Left lobe of liver (tissue), 2 donors: ENCODE measurements at regions not wholly inside any gene's neighbourhood (a gene's known extent, or its start where the extent isn't known, plus 50 kb on each side); places are given as distances from the start of the nearest gene placed in this dataset.
A peak's percentile ranks its signal among the peaks of the same experiment; 100 is the strongest.

ENCODE experiments used
- ATAC-seq: fragments of 200-7000 bp; cut with Tn5 transposase; one replicate; pipeline ENCODE4 v1.9.1; 2020; ENCODE audit warnings: mild to moderate bottlenecking, moderate library complexity
- DNase-seq: peaks from one replicate; pipeline ENCODE4 v3.0.0-alpha.2; 2020; ENCODE audit warnings: low spot score
- donor health status: DM: no; HTN: no; CAD: no; lungs with moderate emphysema.
- donor health status: DM: no; HTN: yes; CAD: no.

DNA sequence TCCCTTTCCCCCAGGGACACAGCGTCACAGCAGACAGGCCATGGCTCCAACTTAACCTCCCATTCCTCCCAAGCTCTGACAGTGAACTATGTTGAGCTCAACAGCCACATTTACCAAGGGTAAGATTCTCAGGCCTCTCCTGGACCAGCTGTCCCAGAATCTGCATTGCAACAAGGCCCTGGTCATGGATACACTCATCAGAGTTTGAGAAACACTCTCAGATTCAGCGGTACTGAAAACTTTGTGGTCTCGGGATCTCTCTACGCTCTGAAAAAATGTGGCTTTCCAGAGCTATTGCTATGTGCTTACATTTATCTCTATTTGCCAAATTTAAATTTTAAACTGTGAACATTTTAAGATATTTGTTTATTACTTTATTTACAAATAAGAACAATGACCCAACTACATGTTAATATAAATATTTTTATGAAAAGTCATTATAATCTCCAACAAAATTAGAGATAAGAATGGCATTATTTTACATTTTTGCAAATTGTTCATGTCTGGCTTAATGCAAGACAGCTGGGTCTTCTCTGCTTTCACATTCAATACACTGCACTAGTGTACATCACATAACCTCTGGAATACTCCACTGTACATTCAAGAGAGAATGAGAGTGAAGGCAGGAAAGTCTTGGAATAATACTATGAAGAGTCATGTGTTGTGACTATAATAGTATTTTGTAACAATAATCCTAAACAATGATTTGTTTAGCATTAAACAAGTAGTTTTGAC is 190.9 kb upstream of the PITRM1 start:
- no peak for ATAC-seq
- DNase-seq = no peak

GRCh38 chr10:3362394-3362793 is 189.8 kb upstream of the PITRM1 start:
- DNase-seq = no peak
- no peak for ATAC-seq

GRCh38 chr10:3361640-3362039 is 189.1 kb upstream of the PITRM1 start:
- ATAC-seq = no peak
- DNase-seq = no peak

- DNase-seq (no peak), ATAC-seq (peak; percentile 29)
These were observed 185.2 kb upstream of the PITRM1 start for GRCh38 chr10:3357737-3358136.

- no peak for ATAC-seq
- no peak for DNase-seq
These were observed 183.0 kb upstream of the PITRM1 start for GRCh38 chr10:3355536-3355935.

DNA sequence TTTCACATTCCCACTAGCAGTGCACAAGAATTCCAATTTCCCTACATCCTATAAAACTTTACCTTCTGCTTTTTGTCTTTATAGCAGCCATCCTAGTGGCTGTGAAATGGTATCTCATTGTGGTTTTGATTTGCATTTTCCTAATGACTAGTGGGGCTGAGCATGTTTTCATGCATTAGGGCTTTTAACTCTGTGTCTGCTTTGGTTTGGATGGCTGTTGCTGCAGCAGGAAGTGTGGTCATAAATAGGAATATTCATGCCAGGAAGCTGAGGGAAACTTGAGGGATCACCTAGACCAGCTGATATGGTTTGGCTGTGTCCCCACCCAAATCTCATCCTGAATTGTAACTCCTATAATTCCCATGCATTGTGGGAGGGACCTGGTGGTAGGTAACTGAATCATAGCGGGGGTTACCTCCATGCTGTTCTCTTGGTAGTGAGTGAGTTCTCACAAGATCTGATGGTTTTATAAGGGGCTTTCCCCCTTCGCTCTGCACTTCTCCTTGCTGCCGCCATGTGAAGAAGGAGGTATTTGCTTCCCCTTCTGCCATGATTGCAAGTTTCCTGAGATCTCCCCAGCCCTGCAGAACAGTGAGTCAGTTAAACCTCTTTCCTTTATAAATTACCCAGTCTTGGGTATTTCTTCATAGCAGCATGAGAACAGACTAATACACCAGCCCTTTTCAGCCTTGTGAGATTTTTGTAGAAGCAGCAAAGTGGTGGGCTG is 181.8 kb upstream of the PITRM1 start:
- ATAC-seq = no peak

GRCh38 chr10:3353235-3353634 is 180.7 kb upstream of the PITRM1 start:
- DNase-seq = no peak
- no peak for ATAC-seq

More for the DNA sequence above, 181.8 kb upstream of the PITRM1 start:
- no peak for DNase-seq

- no peak for DNase-seq
- no peak for ATAC-seq
These were observed 178.2 kb upstream of the PITRM1 start for GRCh38 chr10:3350617-3351258.

GRCh38 chr10:3350205-3350604 is 177.6 kb upstream of the PITRM1 start:
- DNase-seq (no peak), ATAC-seq (no peak)

DNA sequence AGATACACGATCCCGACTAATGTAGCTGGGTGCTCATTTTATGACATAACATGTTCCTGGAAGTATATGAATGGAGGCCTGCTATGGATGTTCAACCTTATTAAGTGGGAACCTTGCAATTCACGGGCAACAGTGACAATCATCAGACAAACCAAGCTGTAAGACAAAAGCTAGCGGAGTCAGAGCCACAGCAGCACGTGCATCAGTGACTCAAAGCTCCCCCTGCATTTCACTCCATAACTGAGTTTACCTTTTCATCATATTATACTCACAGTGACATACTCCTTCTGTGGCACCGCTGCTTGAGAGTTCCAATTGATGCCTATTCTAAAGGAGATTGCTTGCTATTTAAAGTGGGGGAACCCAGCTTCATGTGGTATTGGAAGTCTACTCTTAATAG is 176.0 kb upstream of the PITRM1 start:
- DNase-seq = no peak
- no peak for ATAC-seq

DNA sequence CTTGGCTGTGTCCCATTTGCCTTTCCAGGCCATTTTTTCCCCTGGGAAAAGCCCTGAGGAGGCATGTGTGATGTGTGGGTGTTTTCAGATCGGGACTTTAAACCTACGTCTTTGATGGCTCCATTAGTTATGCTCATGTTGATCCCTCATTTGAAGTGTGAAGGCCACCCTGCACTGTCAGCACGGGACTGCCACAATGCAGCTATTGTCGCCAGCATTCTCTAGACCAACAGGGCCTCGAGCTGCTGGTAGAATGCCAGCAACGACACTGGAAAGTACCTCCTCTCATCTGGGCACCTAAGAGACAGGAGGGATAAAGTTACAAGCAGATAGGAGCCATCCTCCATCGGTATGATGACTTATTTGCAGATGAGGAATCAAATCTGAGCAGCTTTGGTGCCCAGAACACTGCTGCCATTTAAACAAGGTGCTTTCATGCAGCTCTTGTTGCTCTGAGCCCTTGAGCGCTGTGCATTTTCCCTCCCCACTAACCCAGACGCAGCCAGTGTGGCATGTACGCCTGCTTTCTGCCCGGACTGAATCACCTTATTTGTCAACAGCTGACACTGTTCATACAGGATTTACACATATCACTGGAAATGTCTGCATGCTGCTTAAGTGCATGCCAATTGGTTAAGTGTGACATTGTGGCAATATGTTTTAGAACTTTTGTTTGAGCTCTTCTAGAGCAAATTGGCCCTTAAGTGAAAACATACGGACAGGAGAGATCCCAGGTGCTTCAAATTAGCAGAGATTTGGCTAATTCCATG is 175.0 kb upstream of the PITRM1 start:
- DNase-seq (no peak), ATAC-seq (no peak)

- no peak for DNase-seq
These were observed 174.3 kb upstream of the PITRM1 start for GRCh38 chr10:3346851-3347250.

GRCh38 chr10:3342771-3343170 is 170.2 kb upstream of the PITRM1 start:
- no peak for ATAC-seq
- no peak for DNase-seq

More at GRCh38 chr10:3346851-3347250, 174.3 kb upstream of the PITRM1 start:
- no peak for ATAC-seq

- DNase-seq (no peak), ATAC-seq (no peak)
These were observed 167.6 kb upstream of the PITRM1 start for GRCh38 chr10:3340127-3340730.

- ATAC-seq = no peak
- no peak for DNase-seq
These were observed 167.0 kb upstream of the PITRM1 start for GRCh38 chr10:3339531-3339950.

- no peak for DNase-seq
- no peak for ATAC-seq
These were observed 166.5 kb upstream of the PITRM1 start for GRCh38 chr10:3339121-3339520.

DNA sequence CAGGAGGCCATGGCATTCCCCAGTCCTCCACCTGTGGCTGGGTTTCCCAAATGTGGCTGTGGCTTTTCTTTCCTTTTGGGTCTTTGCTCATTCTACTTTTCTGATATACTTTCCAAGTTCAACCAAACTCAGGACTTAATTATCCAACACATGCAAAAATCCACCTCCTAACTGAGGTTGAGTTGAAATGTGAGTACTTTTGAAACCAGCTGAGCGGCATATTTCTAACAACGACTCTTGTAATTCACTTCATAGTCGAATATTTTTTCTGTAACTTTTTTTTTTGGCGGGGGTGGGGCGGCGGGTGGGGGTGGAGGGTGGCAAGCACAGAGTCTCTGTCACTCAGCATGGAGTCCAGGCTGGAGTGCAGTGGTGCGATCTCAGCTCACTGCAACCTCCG is 165.2 kb upstream of the PITRM1 start:
- DNase-seq (no peak), ATAC-seq (no peak)

DNA sequence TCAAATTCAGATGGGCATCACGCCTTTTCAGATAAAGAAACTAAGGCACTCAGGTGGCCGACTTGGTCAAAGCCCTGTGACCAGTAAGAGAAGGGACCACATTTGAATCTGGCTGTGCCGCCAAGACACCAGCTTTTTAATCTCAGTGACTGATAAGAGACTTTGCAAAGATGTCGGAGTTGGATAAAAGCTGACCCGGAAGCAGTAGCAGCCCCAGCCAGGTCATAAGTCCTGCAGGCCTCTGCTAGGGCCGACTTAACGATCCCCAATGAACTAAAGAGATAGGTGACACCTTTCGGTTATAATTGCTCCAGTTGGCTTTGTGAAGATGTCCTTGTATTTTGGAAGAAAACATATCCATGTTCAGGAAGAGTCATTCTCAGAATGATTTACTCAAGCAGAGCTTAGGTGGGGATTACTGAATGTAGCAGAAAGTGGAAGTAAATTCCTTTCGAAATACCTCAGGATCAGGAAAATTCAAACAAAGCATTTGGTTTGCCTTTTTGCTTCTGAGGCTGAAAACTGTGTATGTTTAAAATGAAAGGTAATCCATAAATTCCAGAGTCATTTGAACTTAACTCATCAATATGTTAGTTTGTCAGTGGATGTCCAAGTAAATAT is 164.2 kb upstream of the PITRM1 start:
- ATAC-seq (no peak), DNase-seq (no peak)

DNA sequence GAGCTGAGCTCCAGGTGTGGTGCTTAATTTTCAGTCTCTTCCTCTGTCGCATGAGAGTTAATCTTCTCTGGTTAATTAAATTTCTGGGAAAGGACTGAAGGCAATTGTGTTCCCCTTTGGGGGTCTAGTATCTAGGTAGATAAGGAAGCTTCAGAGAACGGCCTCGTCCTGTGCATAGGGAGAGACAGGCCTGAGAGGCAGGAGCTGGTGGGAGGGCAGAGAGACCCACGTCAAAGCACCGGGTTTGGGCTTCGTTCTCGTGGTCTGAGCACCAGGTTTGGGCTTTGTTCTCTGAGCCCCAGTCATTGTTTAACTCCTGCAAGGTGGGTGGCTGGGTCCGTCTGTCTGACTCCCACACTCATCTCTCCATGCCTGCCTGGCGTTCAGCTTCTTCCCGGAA is 160.8 kb upstream of the PITRM1 start:
- no peak for DNase-seq
- no peak for ATAC-seq

GRCh38 chr10:3331690-3332230 is 159.2 kb upstream of the PITRM1 start:
- ATAC-seq (no peak), DNase-seq (no peak)
